IMR-90 (cell line): ENCODE measurements at regions not wholly inside any gene's neighbourhood (a gene's known extent, or its start where the extent isn't known, plus 50 kb on each side); places are given as distances from the start of the nearest gene placed in this dataset.

Experiments used
- ATAC-seq: fragments of 200-7000 bp; cut with Tn5 transposase; 2 replicates; pipeline ENCODE4 v1.9.1; 2020; ENCODE audit warnings: low read depth, mild to moderate bottlenecking, moderate library complexity
- BruUV-seq: library from RNA; stranded (reverse); fragments of 400-500 nt; replicated peaks from 2 replicates; lab custom pipeline; 2021; lab: Mats Ljungman, UMichigan
- CTCF ChIA-PET: fragments of 300-600 bp; formaldehyde crosslinking; extraction: SDS; loops from one replicate; lab custom pipeline; 2021; ENCODE audit warnings: antibody characterized with exemption; lab: Yijun Ruan, JAX
- POLR2A ChIA-PET: fragments of 300-600 bp; sonication (Branson Sonifier 250); formaldehyde crosslinking; loops from one replicate; lab custom pipeline; 2022; ENCODE audit warnings: antibody characterized with exemption; ENCODE audit not compliant: unreplicated experiment; lab: Charles Lee
- DNase-seq: peaks from one replicate; pipeline ENCODE4 v3.0.0; 2013
- H2AFZ ChIP-seq: replicated peaks from 2 replicates; pipeline ENCODE3; 2013; ENCODE audit warnings: low read length, mild to moderate bottlenecking; ENCODE audit not compliant: poor library complexity
- H2AK5ac ChIP-seq: 2 replicates; pipeline ENCODE4 v1.6.1; 2013; ENCODE audit warnings: low read depth, low read length, inconsistent platforms
- H2AK9ac ChIP-seq: replicated peaks from 2 replicates; pipeline ENCODE3; 2013; ENCODE audit warnings: mild to moderate bottlenecking, low read depth, low read length, moderate library complexity; ENCODE audit not compliant: poor library complexity
- H2BK120ac ChIP-seq: 2 replicates; pipeline ENCODE4 v1.6.1; 2013; ENCODE audit warnings: low read depth, low read length, inconsistent platforms
- H2BK15ac ChIP-seq: 3 replicates; pipeline ENCODE4 v1.6.1; 2013; ENCODE audit warnings: low read depth, low read length, inconsistent platforms
- H2BK20ac ChIP-seq: 2 replicates; pipeline ENCODE4 v1.6.1; 2013; ENCODE audit warnings: low read depth, mild to moderate bottlenecking, inconsistent platforms, low read length, moderate library complexity
- H2BK5ac ChIP-seq: 2 replicates; pipeline ENCODE4 v1.6.1; 2013; ENCODE audit warnings: mild to moderate bottlenecking, low read depth, low read length, inconsistent platforms; ENCODE audit not compliant: poor library complexity, severe bottlenecking
- H3K14ac ChIP-seq: replicated peaks from 2 replicates; pipeline ENCODE4 v1.6.1; 2013; ENCODE audit warnings: low read depth, low read length, inconsistent platforms
- H3K18ac ChIP-seq: 2 replicates; pipeline ENCODE4 v1.6.1; 2013; ENCODE audit warnings: low read depth, low read length, control low read depth
- H3K23ac ChIP-seq: 2 replicates; pipeline ENCODE4 v1.6.1; 2013; ENCODE audit warnings: low read depth, low read length, inconsistent platforms
- H3K27ac ChIP-seq: 2 replicates; pipeline ENCODE4 v1.5.1; 2013; ENCODE audit warnings: mild to moderate bottlenecking, control low read depth, low read length; ENCODE audit not compliant: insufficient read depth
- H3K27me3 ChIP-seq: 2 replicates; pipeline ENCODE4 v1.6.1; 2013; ENCODE audit warnings: low read length; ENCODE audit not compliant: control insufficient read depth, insufficient read depth
- H3K36me3 ChIP-seq: 2 replicates; pipeline ENCODE4 v1.6.1; 2013; ENCODE audit warnings: low read length, mixed read lengths; ENCODE audit not compliant: control insufficient read depth, insufficient read depth
- H3K4ac ChIP-seq: 2 replicates; pipeline ENCODE4 v1.6.1; 2013; ENCODE audit warnings: low read depth, low read length, inconsistent platforms
- H3K4me1 ChIP-seq: 2 replicates; pipeline ENCODE4 v1.6.1; 2013; ENCODE audit warnings: low read length, mixed read lengths; ENCODE audit not compliant: control insufficient read depth, insufficient read depth
- H3K4me2 ChIP-seq: 2 replicates; pipeline ENCODE4 v1.6.1; 2013; ENCODE audit warnings: low read depth, mild to moderate bottlenecking, control low read depth, low read length, moderate library complexity
- H3K4me3 ChIP-seq: 2 replicates; pipeline ENCODE4 v1.5.1; 2013; ENCODE audit warnings: low read depth, mild to moderate bottlenecking, control low read depth, low read length, moderate library complexity; ENCODE audit not compliant: insufficient read depth
- H3K56ac ChIP-seq: 2 replicates; pipeline ENCODE4 v1.6.1; 2013; ENCODE audit warnings: low read length, inconsistent platforms; ENCODE audit not compliant: insufficient read depth; ENCODE audit errors: extremely low read depth
- H3K79me1 ChIP-seq, 2 experiments: 2 replicates each; pipeline ENCODE4 v1.6.1; 2013; ENCODE audit warnings: low read length in 2 of 2, inconsistent platforms in 1 of 2, low read depth in 1 of 2
- H3K9ac ChIP-seq: 2 replicates; pipeline ENCODE4 v1.6.1; 2013; ENCODE audit warnings: low read depth, low read length, control low read depth
- H3K9me1 ChIP-seq: 2 replicates; pipeline ENCODE4 v1.6.1; 2013; ENCODE audit warnings: low read length, inconsistent platforms; ENCODE audit not compliant: insufficient read depth
- H3K9me3 ChIP-seq: 2 replicates; pipeline ENCODE4 v1.6.1; 2013; ENCODE audit warnings: low read length; ENCODE audit not compliant: control insufficient read depth, insufficient read depth
- H4K20me1 ChIP-seq: 2 replicates; pipeline ENCODE4 v1.6.1; 2013; ENCODE audit warnings: low read length, inconsistent platforms; ENCODE audit not compliant: insufficient read depth
- H4K5ac ChIP-seq: 2 replicates; pipeline ENCODE4 v1.6.1; 2013; ENCODE audit warnings: mild to moderate bottlenecking, low read depth, low read length, control low read depth
- H4K8ac ChIP-seq, 2 experiments: 2 replicates each; pipeline ENCODE4 v1.6.1; 2013; ENCODE audit warnings: low read depth in 2 of 2, low read length in 2 of 2, control low read depth in 1 of 2, inconsistent platforms in 1 of 2
- H4K91ac ChIP-seq: 2 replicates; pipeline ENCODE4 v1.6.1; 2013; ENCODE audit warnings: low read depth, low read length, inconsistent platforms; ENCODE audit not compliant: insufficient read depth
- MAFK ChIP-seq: IDR thresholded peaks from 2 replicates; pipeline ENCODE4 v1.6.1; 2012; ENCODE audit warnings: low read depth, low read length, improper control_type of control experiment
- MXI1 ChIP-seq: IDR thresholded peaks from 2 replicates; pipeline ENCODE4 v1.6.1; 2012; ENCODE audit warnings: low read depth, mild to moderate bottlenecking, low read length, moderate library complexity, borderline replicate concordance
- NFE2L2 ChIP-seq: fragments of 150-350 bp; IDR thresholded peaks from 2 replicates; pipeline ENCODE4 v1.6.1; 2016; ENCODE audit warnings: low read depth, mild to moderate bottlenecking, low read length
- RFX5 ChIP-seq: IDR thresholded peaks from 2 replicates; pipeline ENCODE4 v1.8.0; 2012; ENCODE audit warnings: low read depth, mild to moderate bottlenecking, low read length, moderate library complexity
- SMC3 ChIP-seq: fragments of 150-350 bp; IDR thresholded peaks from 2 replicates; pipeline ENCODE4 v1.6.1; 2016; ENCODE audit warnings: low read depth, mild to moderate bottlenecking, antibody characterized with exemption, low read length, moderate library complexity
- USF2 ChIP-seq: fragments of 150-350 bp; IDR thresholded peaks from 2 replicates; pipeline ENCODE4 v1.6.1; 2017; ENCODE audit warnings: mild to moderate bottlenecking, antibody characterized with exemption, low read length, low read depth
- WGBS, 2 experiments: methylation state at CpG; one replicate each; pipeline versions ENCODE4 v1.1.5 to v1.1.7; 2013; ENCODE audit warnings: missing lambda C conversion rate in 2 of 2; ENCODE audit not compliant: insufficient read length in 1 of 2; ENCODE audit errors: extremely low coverage in 2 of 2; 5-methylcytosine and 5-hydroxymethylcytosine counted together
- dilution Hi-C: fragments of 300-500 bp; cut with HindIII; formaldehyde crosslinking; loops from one replicate; pipeline ENCODE4 v1.14.3; 2018; ENCODE audit warnings: low sequenced_read_pairs; ENCODE audit not compliant: unreplicated experiment
- in situ Hi-C: fragments of 300-500 bp; cut with MboI; formaldehyde crosslinking; loops from 3 replicates; pipeline ENCODE4 v1.14.3; 2019; ENCODE audit warnings: low sequenced_read_pairs, inconsistent platforms, mixed read lengths
- intact Hi-C: fragments of 100-400 bp; cut with micrococcal nuclease; formaldehyde crosslinking; loops from 2 replicates; pipeline ENCODE4 v1.10.0; 2022

- H3K27ac ChIP-seq: no peak overlapping the region
- ChIA-PET POLR2A (no interaction called here), CTCF (interaction anchor here (1.0 kb wide), 1 partner anchor 111 kb away, joined by 3 read pairs; no protein-coding TSS in a partner anchor)
- H3K23ac ChIP-seq: no peak overlapping the region
- H2AK9ac ChIP-seq: no peak overlapping the region
- H3K4me1 ChIP-seq: no peaks in the 10 kb centered on the region
- no peak overlapping the region for H4K8ac ChIP-seq
- no peak overlapping the region for H2BK120ac ChIP-seq
- ATAC-seq (no peak), DNase-seq (no peak)
- H4K20me1 ChIP-seq: no peaks in the 10 kb centered on the region
- H3K4me2 ChIP-seq: no peak overlapping the region
- no peak overlapping the region for H3K14ac ChIP-seq
- H2AFZ ChIP-seq: no peak overlapping the region
- no peak overlapping the region for H3K4ac ChIP-seq
- H3K27me3 ChIP-seq: no peaks in the 10 kb centered on the region
- no peaks in the 10 kb centered on the region for H3K9me1 ChIP-seq
- H3K79me1 ChIP-seq: no peaks in the 10 kb centered on the region
- dilution Hi-C loops (no loop called here), intact Hi-C loops (no loop called here), in situ Hi-C loops (no loop called here)
- no peak overlapping the region for H2BK15ac ChIP-seq
- no peak overlapping the region for H2AK5ac ChIP-seq
- TF ChIP-seq NFE2L2 (no peak), MAFK (no peak), RFX5 (no peak), SMC3 (no peak), USF2 (no peak), MXI1 (no peak)
- H3K36me3 ChIP-seq: no peaks in the 10 kb centered on the region
- 83% methylated on average over 2 of the region's 11 CpGs; no CpG with 5 or more reads in 1 of the 2 experiments for WGBS, 2 experiments
- H4K91ac ChIP-seq: no peak overlapping the region
- no peak overlapping the region for H3K56ac ChIP-seq
- BruUV-seq: no TSS peak
- H3K18ac ChIP-seq: no peak overlapping the region
- H4K5ac ChIP-seq: no peak overlapping the region
- H2BK5ac ChIP-seq: no peak overlapping the region
- no peak overlapping the region for H3K4me3 ChIP-seq
- no peak overlapping the region for H3K9ac ChIP-seq
- no peaks in the 10 kb centered on the region for H3K9me3 ChIP-seq
- no peak overlapping the region for H2BK20ac ChIP-seq
Measured at GRCh38 chr5:57761513-57761912, 278.9 kb upstream of the ACTBL2 start.
